ENCODE measurements at regions not wholly inside any gene's neighbourhood (a gene's known extent, or its start where the extent isn't known, plus 50 kb on each side); places are given as distances from the start of the nearest gene placed in this dataset.
"Not testable (repeated sequence)": the region's sequence is repeated elsewhere in the genome, so short reads cannot be mapped to it uniquely, and the experiment has no call there.

- DNase-seq = no peak
These were observed 177.1 kb downstream of the RNF144A start for GRCh38 chr2:7094231-7094741.

- DNase-seq = no peak
These were observed 179.6 kb downstream of the RNF144A start for GRCh38 chr2:7096726-7097352.

DNA sequence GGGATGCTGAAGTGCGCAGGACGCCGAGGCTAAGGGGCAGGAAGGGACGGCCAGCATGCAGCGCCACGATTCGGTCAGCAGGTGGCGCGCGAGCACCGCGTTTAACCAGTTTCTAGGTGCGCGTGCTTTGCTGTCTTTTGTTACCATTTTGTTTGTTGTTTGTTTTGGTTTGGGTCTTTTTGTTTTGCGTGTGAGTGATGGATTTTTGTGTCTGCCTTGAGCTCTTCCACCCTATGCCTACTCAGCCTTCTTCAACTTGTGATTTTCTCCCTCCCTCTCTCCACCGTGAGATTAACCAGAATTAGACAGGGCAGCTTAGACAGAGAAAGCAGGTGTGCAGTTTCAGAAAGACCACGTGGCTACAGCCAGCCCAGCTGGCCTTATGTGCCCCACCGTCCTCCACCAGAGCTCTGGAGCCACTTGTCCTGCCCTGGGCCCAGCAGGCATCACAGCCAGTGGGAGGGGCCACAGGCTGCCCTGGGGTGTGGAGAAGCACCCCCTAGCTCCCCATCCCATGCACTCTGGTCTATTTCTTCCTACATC, 180.2 kb downstream of the RNF144A start:
- peak; percentile 79 for DNase-seq

GRCh38 chr2:7098816-7099215, 181.6 kb downstream of the RNF144A start:
- no peak for DNase-seq

DNA sequence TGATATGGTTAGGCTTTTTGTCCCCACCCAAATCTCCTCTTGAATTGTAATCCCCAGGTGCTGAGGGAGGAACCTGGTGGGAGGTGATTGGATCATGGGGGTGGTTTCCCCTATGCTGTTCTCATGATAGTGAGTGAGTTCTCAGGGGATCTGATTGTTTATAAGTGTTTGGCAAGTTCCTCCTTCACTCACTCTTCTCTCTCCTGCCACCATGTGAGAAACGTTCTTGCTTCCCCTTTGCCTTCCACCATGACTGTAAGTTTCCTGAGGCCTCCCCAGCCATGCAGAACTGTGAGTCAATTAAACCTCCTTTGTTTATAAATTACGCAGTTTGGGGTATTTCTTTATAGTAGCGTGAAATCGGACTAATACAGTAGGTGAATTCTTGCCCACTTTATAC, 182.5 kb downstream of the RNF144A start:
- DNase-seq = not testable (repeated sequence)

- DNase-seq = no peak
These were observed 185.6 kb downstream of the RNF144A start for GRCh38 chr2:7102826-7103225.

DNA sequence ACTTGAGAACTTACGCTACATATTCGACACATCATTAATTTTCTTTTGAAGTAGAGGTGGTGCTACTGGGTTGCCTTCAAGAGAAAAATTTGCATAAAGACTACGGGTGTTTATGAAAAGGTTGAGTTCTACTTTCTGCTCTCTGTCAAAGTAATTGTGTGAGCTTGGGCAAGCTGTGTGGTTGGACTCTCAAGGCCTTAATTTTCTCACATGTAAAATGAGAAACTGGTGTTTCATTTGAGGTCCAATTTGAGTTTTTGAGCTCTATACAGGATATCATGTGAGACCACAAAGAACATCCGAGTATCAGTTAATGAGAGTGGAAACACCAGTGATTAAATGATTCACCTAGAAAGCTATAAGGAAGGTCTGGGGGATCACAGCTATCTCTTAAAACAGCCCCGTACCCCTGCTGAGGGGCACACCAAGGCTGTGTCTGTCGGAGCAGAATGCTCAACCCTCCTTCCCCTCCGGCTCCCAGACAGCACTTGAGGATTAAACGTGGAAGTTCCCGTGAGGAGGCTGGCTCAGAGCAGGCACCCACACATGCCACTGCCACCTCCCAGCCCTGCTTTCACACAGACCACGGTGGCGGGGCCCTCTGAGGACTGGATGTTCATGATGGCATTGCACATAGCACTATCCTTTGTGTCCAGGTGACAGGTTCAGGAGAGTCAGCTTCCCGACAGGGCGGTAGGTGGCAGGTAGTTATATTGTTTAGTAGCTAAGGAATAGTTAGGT, 191.8 kb downstream of the RNF144A start:
- no peak for DNase-seq

DNA sequence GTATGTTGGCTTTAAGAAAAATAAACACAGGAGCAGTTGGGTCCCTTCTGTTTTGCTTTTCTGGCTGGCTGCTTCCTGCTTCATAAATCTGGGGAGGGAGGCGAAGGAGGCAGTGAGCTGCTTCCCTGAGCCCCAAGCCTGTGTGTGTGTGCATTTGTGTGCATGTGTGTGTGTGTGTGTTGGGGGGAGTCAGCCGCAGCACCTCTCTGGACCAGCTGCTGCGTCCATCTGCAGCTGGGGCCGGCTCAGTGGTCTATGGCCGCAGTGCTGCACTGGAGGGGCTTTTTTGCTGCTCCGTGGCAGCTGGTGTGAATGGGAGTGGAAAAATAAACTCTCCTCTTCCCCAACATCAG, 192.3 kb downstream of the RNF144A start:
- DNase-seq = no peak

DNA sequence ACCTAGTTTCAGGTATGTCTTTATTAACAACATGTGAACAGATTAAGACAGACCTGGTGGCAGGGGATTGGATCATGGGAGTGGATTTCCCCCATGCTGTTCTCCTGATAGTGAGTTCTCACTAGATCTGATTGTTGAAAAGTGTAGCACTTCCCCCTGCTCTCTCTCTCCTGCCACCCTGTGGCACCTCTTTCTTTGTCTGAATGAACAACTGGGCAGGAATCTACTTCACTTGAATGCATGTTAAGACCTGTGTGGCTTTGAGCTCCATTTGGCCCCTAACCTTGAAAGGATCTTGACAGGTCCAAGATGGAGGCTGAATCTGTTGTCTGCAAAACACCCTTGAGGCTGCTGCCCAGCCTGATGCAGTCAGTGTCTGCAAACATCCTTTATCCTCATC, 194.4 kb downstream of the RNF144A start:
- no peak for DNase-seq

GRCh38 chr2:7115364-7115763, 198.2 kb downstream of the RNF144A start:
- DNase-seq = no peak

GRCh38 chr2:7115906-7116305, 198.7 kb downstream of the RNF144A start:
- DNase-seq = no peak

GRCh38 chr2:7116511-7116910, 199.3 kb downstream of the RNF144A start:
- no peak for DNase-seq

GRCh38 chr2:7117076-7117475, 199.9 kb downstream of the RNF144A start:
- DNase-seq = no peak

- DNase-seq = no peak
These were observed 201.5 kb downstream of the RNF144A start for GRCh38 chr2:7118606-7119131.

- DNase-seq = no peak
These were observed 202.1 kb downstream of the RNF144A start for GRCh38 chr2:7119132-7119835.

GRCh38 chr2:7121851-7122250, 204.6 kb downstream of the RNF144A start:
- no peak for DNase-seq

DNA sequence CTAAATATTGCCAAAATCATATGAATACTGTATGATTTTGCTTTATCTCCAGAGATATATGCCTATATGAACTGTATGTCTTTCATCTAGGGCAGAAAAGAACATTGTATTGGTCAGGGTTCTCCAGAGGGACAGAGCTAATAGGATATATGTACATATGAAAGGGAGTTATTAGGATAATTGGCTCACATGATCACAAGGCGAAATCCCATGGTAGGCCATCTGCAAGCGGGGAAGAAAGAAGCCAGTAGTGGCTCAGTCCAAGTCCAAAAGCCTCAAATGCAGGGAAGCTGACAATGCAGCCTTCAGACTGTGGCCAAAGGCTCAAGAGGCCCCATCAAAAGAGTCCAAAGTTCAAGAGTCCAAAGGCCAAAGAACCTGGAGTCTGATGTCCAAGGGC, 209.9 kb downstream of the RNF144A start:
- no peak for DNase-seq

- DNase-seq = no peak
These were observed 210.5 kb downstream of the RNF144A start for GRCh38 chr2:7127687-7128086.

DNA sequence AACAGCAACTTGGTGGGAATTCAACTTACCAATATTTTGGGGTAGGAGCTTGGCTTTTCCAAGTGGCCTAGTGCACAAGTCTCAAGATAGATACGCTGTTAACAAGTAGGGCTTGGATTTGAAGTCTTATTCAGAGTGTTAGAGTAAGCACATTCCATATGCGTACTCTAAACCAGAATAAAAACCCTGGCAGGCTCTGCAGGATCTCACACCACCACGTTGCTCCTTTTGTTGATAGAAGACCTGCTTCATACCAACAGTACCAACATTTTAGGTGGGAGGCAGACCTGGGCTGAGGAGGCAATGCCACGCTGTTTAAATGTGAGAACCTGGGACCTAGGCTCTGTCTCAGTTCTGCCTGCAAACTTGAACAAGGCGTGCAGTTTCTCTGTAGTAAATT, 214.0 kb downstream of the RNF144A start:
- no peak for DNase-seq

DNA sequence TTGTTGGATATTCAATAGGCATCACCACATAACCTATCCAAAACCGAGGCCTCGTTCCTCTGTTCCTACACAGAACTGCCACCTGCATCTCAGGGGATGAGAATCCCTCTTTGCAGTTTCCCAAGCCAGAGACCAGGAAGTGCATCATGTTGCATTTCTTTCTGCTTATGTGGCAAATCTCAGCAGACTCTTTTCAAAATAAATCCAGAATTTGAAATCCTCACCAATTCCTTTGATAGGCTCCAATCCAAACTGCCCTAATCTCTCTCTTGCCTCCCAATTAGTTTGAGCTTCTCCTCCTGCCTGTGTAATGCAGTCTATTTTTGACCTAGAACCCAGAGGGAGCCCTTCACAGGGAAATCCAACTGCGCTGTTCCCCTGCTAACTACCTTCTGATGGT, 215.5 kb downstream of the RNF144A start:
- DNase-seq = no peak

DNA sequence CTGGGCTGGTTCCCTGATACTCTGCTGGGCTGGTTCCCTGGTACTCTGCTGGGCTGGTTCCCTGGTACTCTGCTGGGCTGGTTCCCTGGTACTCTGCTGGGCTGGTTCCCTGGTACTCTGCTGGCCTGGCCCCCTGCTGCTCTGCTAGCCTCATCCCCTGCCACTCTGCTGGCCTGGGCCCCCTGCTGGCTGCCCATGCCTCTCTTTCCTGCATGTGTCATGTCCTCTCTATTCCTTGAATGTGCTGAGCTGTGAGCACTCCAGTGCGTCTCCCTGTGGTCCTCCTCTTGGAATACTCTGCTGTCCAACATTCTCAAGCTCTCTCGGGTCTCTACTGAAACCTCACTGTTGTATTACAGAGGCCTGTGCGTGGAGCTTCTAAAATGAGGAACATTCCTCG, 216.3 kb downstream of the RNF144A start:
- no peak for DNase-seq

GRCh38 chr2:7140306-7140705, 223.1 kb downstream of the RNF144A start:
- DNase-seq = no peak

- no peak for DNase-seq
These were observed 228.5 kb downstream of the RNF144A start for GRCh38 chr2:7145707-7146106.

DNA sequence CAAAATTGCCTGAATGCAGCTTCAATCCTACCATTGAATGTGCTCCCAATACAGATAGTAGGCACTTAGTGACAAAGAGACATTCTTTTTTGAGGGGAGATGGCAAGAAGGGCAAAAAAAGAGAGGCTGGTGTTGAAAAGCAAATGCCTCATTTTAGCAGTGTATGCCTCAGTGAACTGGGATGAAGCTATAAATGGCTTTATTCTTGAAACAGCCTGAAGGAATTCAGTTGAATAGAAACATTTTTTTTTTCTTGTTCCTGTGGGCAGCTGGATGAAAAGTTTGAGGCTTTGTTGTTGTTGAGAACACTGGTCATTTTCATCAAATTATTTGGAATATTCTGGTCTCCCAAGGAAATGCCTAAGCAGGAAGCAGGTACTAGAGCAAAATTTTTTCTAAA, 228.9 kb downstream of the RNF144A start:
- no peak for DNase-seq

Measured in activated T-cell treated with anti-CD3 and anti-CD28 coated beads, Interleukin-2, amount 50 U/mL, for 1 hour (primary cell).